H9 (cell line): ENCODE measurements at regions not wholly inside any gene's neighbourhood (a gene's known extent, or its start where the extent isn't known, plus 50 kb on each side); places are given as distances from the start of the nearest gene placed in this dataset.

Experiments
- DNase-seq: peaks from one replicate; pipeline ENCODE4 v3.0.0-alpha.2; 2017
- H2AFZ ChIP-seq: one replicate; pipeline ENCODE4 v1.6.1; 2013; ENCODE audit warnings: mild to moderate bottlenecking, low read length, control low read depth, moderate library complexity
- H2AK5ac ChIP-seq: 2 replicates; pipeline ENCODE4 v1.6.1; 2013; ENCODE audit warnings: low read length, control low read depth, mixed read lengths; ENCODE audit not compliant: insufficient read length
- H2BK120ac ChIP-seq: one replicate; pipeline ENCODE4 v1.6.1; 2013; ENCODE audit warnings: low read depth, mild to moderate bottlenecking, low read length, control low read depth, inconsistent platforms; ENCODE audit not compliant: poor library complexity, severe bottlenecking
- H2BK12ac ChIP-seq: 2 replicates; pipeline ENCODE4 v1.6.1; 2013; ENCODE audit warnings: low read length, control low read depth, mixed read lengths, low read depth; ENCODE audit not compliant: insufficient read length
- H2BK15ac ChIP-seq: 2 replicates; pipeline ENCODE4 v1.6.1; 2013; ENCODE audit warnings: low read depth, low read length, control low read depth
- H2BK20ac ChIP-seq: one replicate; pipeline ENCODE4 v1.6.1; 2013; ENCODE audit warnings: low read depth, mild to moderate bottlenecking, low read length, control low read depth, inconsistent platforms; ENCODE audit not compliant: poor library complexity, severe bottlenecking
- H2BK5ac ChIP-seq: 2 replicates; pipeline ENCODE4 v1.6.1; 2013; ENCODE audit warnings: low read length, control low read depth, mixed read lengths; ENCODE audit not compliant: insufficient read length
- H3K14ac ChIP-seq: 2 replicates; pipeline ENCODE4 v1.6.1; 2013; ENCODE audit warnings: low read length, control low read depth; ENCODE audit not compliant: insufficient read depth
- H3K18ac ChIP-seq: 2 replicates; pipeline ENCODE4 v1.6.1; 2013; ENCODE audit warnings: low read depth, mild to moderate bottlenecking, mixed read lengths, low read length, control low read depth; ENCODE audit not compliant: insufficient read length
- H3K23ac ChIP-seq: 2 replicates; pipeline ENCODE4 v1.6.1; 2013; ENCODE audit warnings: low read length, control low read depth, mixed read lengths, low read depth; ENCODE audit not compliant: insufficient read length
- H3K23me2 ChIP-seq: 2 replicates; pipeline ENCODE4 v1.6.1; 2013; ENCODE audit warnings: low read depth, mild to moderate bottlenecking, mixed read lengths, low read length, control low read depth; ENCODE audit not compliant: insufficient read length, poor library complexity, severe bottlenecking
- H3K27ac ChIP-seq: 2 replicates; pipeline ENCODE4 v1.5.1; 2013; ENCODE audit warnings: low read length, control low read depth, mixed read lengths, low read depth; ENCODE audit not compliant: insufficient read length
- H3K27me3 ChIP-seq: 2 replicates; pipeline ENCODE4 v1.6.1; 2013; ENCODE audit warnings: low read length, control low read depth, inconsistent platforms; ENCODE audit not compliant: insufficient read depth
- H3K4ac ChIP-seq: 2 replicates; pipeline ENCODE4 v1.6.1; 2013; ENCODE audit warnings: low read depth, mild to moderate bottlenecking, control low read depth, inconsistent platforms, low read length, moderate library complexity
- H3K4me1 ChIP-seq: 2 replicates; pipeline ENCODE4 v1.6.1; 2013; ENCODE audit warnings: low read length, control low read depth, inconsistent platforms; ENCODE audit not compliant: insufficient read depth
- H3K4me2 ChIP-seq: 2 replicates; pipeline ENCODE4 v1.6.1; 2013; ENCODE audit warnings: low read length, control low read depth, mixed read lengths; ENCODE audit not compliant: insufficient read length, insufficient read depth
- H3K56ac ChIP-seq: 2 replicates; pipeline ENCODE4 v1.6.1; 2013; ENCODE audit warnings: low read depth, mild to moderate bottlenecking, mixed read lengths, low read length, control low read depth; ENCODE audit not compliant: insufficient read length
- H3K79me1 ChIP-seq: 2 replicates; pipeline ENCODE4 v1.6.1; 2013; ENCODE audit warnings: low read depth, mild to moderate bottlenecking, moderate library complexity, low read length, control low read depth, inconsistent platforms; ENCODE audit not compliant: insufficient read depth, poor library complexity, severe bottlenecking
- H3K79me2 ChIP-seq: 2 replicates; pipeline ENCODE4 v1.6.1; 2013; ENCODE audit warnings: low read length, control low read depth, inconsistent platforms; ENCODE audit not compliant: insufficient read depth
- H3K9ac ChIP-seq: 2 replicates; pipeline ENCODE4 v1.6.1; 2013; ENCODE audit warnings: low read length, control low read depth, mixed read lengths; ENCODE audit not compliant: insufficient read length; ENCODE audit errors: extremely low read depth
- H3K9me3 ChIP-seq: one replicate; pipeline ENCODE4 v1.6.1; 2013; ENCODE audit warnings: low read depth, low read length, inconsistent platforms; ENCODE audit not compliant: control insufficient read depth
- H3T11ph ChIP-seq: one replicate; pipeline ENCODE4 v1.6.1; 2013; ENCODE audit warnings: mild to moderate bottlenecking, low read length, control low read depth, inconsistent platforms
- H4K20me1 ChIP-seq: one replicate; pipeline ENCODE4 v1.6.1; 2013; ENCODE audit not compliant: control insufficient read depth, insufficient read length, insufficient read depth
- H4K5ac ChIP-seq: 2 replicates; pipeline ENCODE4 v1.6.1; 2013; ENCODE audit warnings: low read depth, mild to moderate bottlenecking, mixed read lengths, low read length, control low read depth; ENCODE audit not compliant: insufficient read length
- H4K8ac ChIP-seq: replicated peaks from 2 replicates; pipeline ENCODE4 v1.6.1; 2013; ENCODE audit warnings: low read length, control low read depth, mixed read lengths, low read depth; ENCODE audit not compliant: insufficient read length
- H4K91ac ChIP-seq: 2 replicates; pipeline ENCODE4 v1.6.1; 2013; ENCODE audit warnings: low read depth, mild to moderate bottlenecking, moderate library complexity, mixed read lengths, low read length, control low read depth; ENCODE audit not compliant: insufficient read length
- H3K27ac Mint-ChIP-seq, 3 experiments: 2 replicates in 2 of 3; 3 replicates in 1 of 3; pipeline ENCODE4 v1.8.0; 2020 to 2021; ENCODE audit warnings: mixed read lengths in 3 of 3, mild to moderate bottlenecking in 1 of 3, moderate library complexity in 1 of 3
- H3K27me3 Mint-ChIP-seq: 2 replicates; pipeline ENCODE4 v1.8.0; 2021; ENCODE audit warnings: low read depth, mild to moderate bottlenecking, moderate library complexity, mixed read lengths
- H3K36me3 Mint-ChIP-seq, 3 experiments: 2 replicates in 2 of 3; 3 replicates in 1 of 3; pipeline ENCODE4 v1.8.0; 2020 to 2021; ENCODE audit warnings: low read depth in 3 of 3, mixed read lengths in 3 of 3; ENCODE audit not compliant: insufficient read depth in 1 of 3
- H3K4me1 Mint-ChIP-seq, 2 experiments: 2 replicates each; pipeline ENCODE4 v1.8.0; 2020; ENCODE audit warnings: mixed read lengths in 2 of 2
- H3K4me3 Mint-ChIP-seq, 2 experiments: 2 replicates in 1 of 2; 3 replicates in 1 of 2; pipeline ENCODE4 v1.8.0; 2020 to 2021; ENCODE audit warnings: mild to moderate bottlenecking in 2 of 2, mixed read lengths in 2 of 2, moderate library complexity in 1 of 2
- H3K9me3 Mint-ChIP-seq, 2 experiments: 2 replicates in 1 of 2; 3 replicates in 1 of 2; pipeline ENCODE4 v1.8.0; 2020; ENCODE audit warnings: mild to moderate bottlenecking in 2 of 2, mixed read lengths in 2 of 2, moderate library complexity in 1 of 2
- CTCF ChIP-seq: fragments of 200-600 bp; sonication (generic); conservative IDR thresholded peaks from 3 replicates; pipeline ENCODE4 v1.8.0; 2021; ENCODE audit warnings: antibody characterized with exemption, mild to moderate bottlenecking
- WGBS: extraction: QIAGEN DNeasy Blood & Tissue Kit; methylation state at CpG from one replicate; pipeline ENCODE4 v1.1.7; 2013; ENCODE audit warnings: missing lambda C conversion rate, low lambda C conversion rate, mixed read lengths; ENCODE audit not compliant: insufficient read length; ENCODE audit errors: extremely low coverage; 5-methylcytosine and 5-hydroxymethylcytosine counted together

GRCh38 chr18:44598514-44598913, 82.2 kb upstream of the SETBP1 start:
- Histone ChIP-seq H3K4ac (no peak overlapping the region), H3K4me1 (no peaks in the 10 kb centered on the region), H3K79me1 (no peaks in the 10 kb centered on the region), H3K18ac (no peak overlapping the region), H3K27ac (no peak overlapping the region), H3K27me3 (no peaks in the 10 kb centered on the region), H2AFZ (no peak overlapping the region), H3T11ph (no peak overlapping the region), H3K14ac (no peak overlapping the region), H3K9me3 (no peaks in the 10 kb centered on the region), H2BK120ac (no peak overlapping the region), H3K79me2 (no peaks in the 10 kb centered on the region), H3K23ac (no peak overlapping the region), H2BK15ac (no peak overlapping the region), H4K8ac (no peak overlapping the region), H2BK12ac (no peak overlapping the region), H2AK5ac (no peak overlapping the region), H4K5ac (no peak overlapping the region), H3K9ac (no peak overlapping the region), H3K23me2 (no peaks in the 10 kb centered on the region), H4K20me1 (no peaks in the 10 kb centered on the region), H2BK20ac (no peak overlapping the region), H4K91ac (no peak overlapping the region), H2BK5ac (no peak overlapping the region), H3K4me2 (no peak overlapping the region), H3K56ac (no peak overlapping the region)
- Mint-ChIP-seq H3K27ac (no peak overlapping the region), H3K4me3 (no peak overlapping the region), H3K9me3 (no peaks in the 10 kb centered on the region), H3K4me1 (peaks cover 13 to 14% of the 10 kb centered on the region in 2 experiments), H3K27me3 (no peaks in the 10 kb centered on the region; the same call in 1 of the 2 replicates), H3K36me3 (no peaks in the 10 kb centered on the region)
- WGBS: no CpG with 5 or more reads among the region's 4 CpGs
- DNase-seq: no peak
- TF ChIP-seq CTCF: peak; percentile 41; the same call in 2 of the 3 replicates
